Neural cell (in vitro differentiated cells): ENCODE measurements at regions not wholly inside any gene's neighbourhood (a gene's known extent, or its start where the extent isn't known, plus 50 kb on each side); places are given as distances from the start of the nearest gene placed in this dataset.

Source experiments
- H2AFZ ChIP-seq: fragments of 200-600, 300-800 bp; sonication (generic), shearing (Covaris generic); 2 replicates; pipeline ENCODE4 v1.6.0; 2014; ENCODE audit warnings: low read depth, mild to moderate bottlenecking, antibody characterized with exemption, low read length, moderate library complexity
- H3F3A ChIP-seq: fragments of 200-600 bp; shearing (Covaris generic); 2 replicates; pipeline ENCODE4 v1.6.1; 2016; ENCODE audit warnings: mild to moderate bottlenecking, moderate library complexity, mixed read lengths, antibody characterized with exemption, low read length; ENCODE audit not compliant: insufficient read depth, poor library complexity, severe bottlenecking
- H3K27ac ChIP-seq: fragments of 200-600, 300-800 bp; sonication (generic), shearing (Covaris generic); 2 replicates; pipeline ENCODE4 v1.5.1; 2014; ENCODE audit warnings: mild to moderate bottlenecking, low read length, moderate library complexity
- H3K27me3 ChIP-seq: fragments of 300-800, 200-600 bp; sonication (generic), shearing (Covaris generic); 2 replicates; pipeline ENCODE4 v1.6.0; 2014; ENCODE audit warnings: mild to moderate bottlenecking, low read depth, low read length, moderate library complexity; ENCODE audit not compliant: insufficient read depth
- H3K36me3 ChIP-seq: fragments of 300-800, 200-600 bp; sonication (generic), shearing (Covaris generic); 2 replicates; pipeline ENCODE4 v1.5.1; 2014; ENCODE audit warnings: mild to moderate bottlenecking, antibody characterized with exemption, low read length, moderate library complexity; ENCODE audit not compliant: insufficient read depth
- H3K4me2 ChIP-seq: fragments of 300-800, 200-600 bp; sonication (generic), shearing (Covaris generic); 2 replicates; pipeline ENCODE4 v1.6.0; 2014; ENCODE audit warnings: mild to moderate bottlenecking, low read length
- H3K4me3 ChIP-seq: fragments of 300-800, 200-600 bp; sonication (generic), shearing (Covaris generic); 2 replicates; pipeline ENCODE4 v1.5.1; 2014; ENCODE audit warnings: mild to moderate bottlenecking, low read length, moderate library complexity
- H3K79me2 ChIP-seq: fragments of 200-600 bp; shearing (Covaris generic); replicated peaks from 2 replicates; pipeline ENCODE4 v1.6.0; 2014; ENCODE audit warnings: mild to moderate bottlenecking, low read length, moderate library complexity; ENCODE audit not compliant: insufficient read depth
- H3K9ac ChIP-seq: fragments of 300-800, 200-600 bp; sonication (generic), shearing (Covaris generic); 2 replicates; pipeline ENCODE4 v1.6.1; 2016; ENCODE audit warnings: mild to moderate bottlenecking, low read length, mixed read lengths
- H3K9me2 ChIP-seq: fragments of 200-600 bp; shearing (Covaris generic); 2 replicates; pipeline ENCODE4 v1.6.1; 2016; ENCODE audit warnings: mild to moderate bottlenecking, low read length, mixed read lengths; ENCODE audit not compliant: insufficient read depth
- H3K9me3 ChIP-seq: fragments of 200-600, 300-800 bp; sonication (generic), shearing (Covaris generic); 2 replicates; pipeline ENCODE4 v1.6.1; 2016; ENCODE audit warnings: mild to moderate bottlenecking, mixed run types, low read length, moderate library complexity, mixed read lengths
- H4K20me1 ChIP-seq: fragments of 200-600 bp; shearing (Covaris generic); 2 replicates; pipeline ENCODE4 v1.6.1; 2016; ENCODE audit warnings: mild to moderate bottlenecking, mixed run types; ENCODE audit not compliant: insufficient read depth
- EP300 ChIP-seq: fragments of 450-650 bp; conservative IDR thresholded peaks from 2 replicates; pipeline ENCODE4 v1.6.1; 2014; ENCODE audit warnings: antibody characterized with exemption, mild to moderate bottlenecking, moderate library complexity; ENCODE audit not compliant: poor library complexity, severe bottlenecking
- EZH2 ChIP-seq: fragments of 200-600, 300-800 bp; shearing (Covaris generic), sonication (generic); IDR thresholded peaks from 2 replicates; pipeline ENCODE4 v1.6.1; 2014; ENCODE audit warnings: antibody characterized with exemption, low read length, borderline replicate concordance, mild to moderate bottlenecking; ENCODE audit not compliant: insufficient read depth, poor library complexity, severe bottlenecking
- MXI1 ChIP-seq: fragments of 450-650 bp; conservative IDR thresholded peaks from 2 replicates; pipeline ENCODE4 v1.6.1; 2014; ENCODE audit warnings: antibody characterized with exemption, mild to moderate bottlenecking; ENCODE audit not compliant: poor library complexity, severe bottlenecking
- POLR2AphosphoS5 ChIP-seq: IDR thresholded peaks from 2 replicates; pipeline ENCODE4 v1.6.1; 2012
- RAD21 ChIP-seq: fragments of 450-650 bp; conservative IDR thresholded peaks from 2 replicates; pipeline ENCODE4 v1.6.1; 2014; ENCODE audit warnings: antibody characterized with exemption, mild to moderate bottlenecking, moderate library complexity
- SMC3 ChIP-seq: fragments of 450-650 bp; conservative IDR thresholded peaks from 2 replicates; pipeline ENCODE4 v1.6.1; 2014; ENCODE audit warnings: antibody characterized with exemption, mild to moderate bottlenecking, moderate library complexity; ENCODE audit not compliant: poor library complexity
- TAF1 ChIP-seq: IDR thresholded peaks from 2 replicates; pipeline ENCODE4 v1.6.1; 2012; ENCODE audit warnings: low read depth
- TF ChIP-seq, protein P1 (sequence below): IDR thresholded peaks from 2 replicates; pipeline ENCODE4 v1.6.1; 2012; ENCODE audit warnings: borderline replicate concordance
- TF ChIP-seq, protein P2 (sequence below): fragments of 450-650 bp; IDR thresholded peaks from 2 replicates; pipeline ENCODE4 v1.5.1; 2014; ENCODE audit warnings: antibody characterized with exemption, mild to moderate bottlenecking, moderate library complexity; ENCODE audit not compliant: poor library complexity, severe bottlenecking

DNA sequence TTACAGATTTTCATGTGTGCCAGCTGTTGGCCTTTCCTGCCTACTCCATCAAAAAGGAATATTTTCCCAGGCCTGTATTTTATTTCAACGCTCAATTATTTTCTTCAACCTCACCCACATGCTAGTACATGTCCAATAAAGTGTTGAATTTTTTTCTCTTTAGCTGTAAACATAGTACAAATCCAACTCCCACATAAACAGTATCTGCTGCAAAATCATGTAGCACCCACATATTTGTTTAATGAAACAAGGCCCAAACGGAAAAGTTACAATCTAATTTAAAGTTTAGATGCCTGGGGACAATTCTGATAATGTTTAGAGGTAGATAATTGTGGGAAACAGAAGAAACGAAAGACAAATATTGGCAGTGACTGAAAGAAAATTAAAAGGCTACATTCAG is 275.4 kb upstream of the ACVR2A start:
- Histone ChIP-seq H3K27me3 (no peaks in the 10 kb centered on the region), H3K9me3 (no peaks in the 10 kb centered on the region), H3K4me3 (no peak overlapping the region), H3K79me2 (no peaks in the 10 kb centered on the region), H4K20me1 (no peaks in the 10 kb centered on the region), H3K9ac (no peak overlapping the region), H3F3A (no peaks in the 10 kb centered on the region), H3K9me2 (no peaks in the 10 kb centered on the region), H3K36me3 (no peaks in the 10 kb centered on the region), H2AFZ (no peak overlapping the region), H3K27ac (no peak overlapping the region), H3K4me2 (no peak overlapping the region)
- TF ChIP-seq EP300 (no peak), RAD21 (no peak), EZH2 (no peak), TAF1 (no peak), POLR2AphosphoS5 (no peak), MXI1 (no peak), SMC3 (no peak)
- TF ChIP-seq, protein P1, sequence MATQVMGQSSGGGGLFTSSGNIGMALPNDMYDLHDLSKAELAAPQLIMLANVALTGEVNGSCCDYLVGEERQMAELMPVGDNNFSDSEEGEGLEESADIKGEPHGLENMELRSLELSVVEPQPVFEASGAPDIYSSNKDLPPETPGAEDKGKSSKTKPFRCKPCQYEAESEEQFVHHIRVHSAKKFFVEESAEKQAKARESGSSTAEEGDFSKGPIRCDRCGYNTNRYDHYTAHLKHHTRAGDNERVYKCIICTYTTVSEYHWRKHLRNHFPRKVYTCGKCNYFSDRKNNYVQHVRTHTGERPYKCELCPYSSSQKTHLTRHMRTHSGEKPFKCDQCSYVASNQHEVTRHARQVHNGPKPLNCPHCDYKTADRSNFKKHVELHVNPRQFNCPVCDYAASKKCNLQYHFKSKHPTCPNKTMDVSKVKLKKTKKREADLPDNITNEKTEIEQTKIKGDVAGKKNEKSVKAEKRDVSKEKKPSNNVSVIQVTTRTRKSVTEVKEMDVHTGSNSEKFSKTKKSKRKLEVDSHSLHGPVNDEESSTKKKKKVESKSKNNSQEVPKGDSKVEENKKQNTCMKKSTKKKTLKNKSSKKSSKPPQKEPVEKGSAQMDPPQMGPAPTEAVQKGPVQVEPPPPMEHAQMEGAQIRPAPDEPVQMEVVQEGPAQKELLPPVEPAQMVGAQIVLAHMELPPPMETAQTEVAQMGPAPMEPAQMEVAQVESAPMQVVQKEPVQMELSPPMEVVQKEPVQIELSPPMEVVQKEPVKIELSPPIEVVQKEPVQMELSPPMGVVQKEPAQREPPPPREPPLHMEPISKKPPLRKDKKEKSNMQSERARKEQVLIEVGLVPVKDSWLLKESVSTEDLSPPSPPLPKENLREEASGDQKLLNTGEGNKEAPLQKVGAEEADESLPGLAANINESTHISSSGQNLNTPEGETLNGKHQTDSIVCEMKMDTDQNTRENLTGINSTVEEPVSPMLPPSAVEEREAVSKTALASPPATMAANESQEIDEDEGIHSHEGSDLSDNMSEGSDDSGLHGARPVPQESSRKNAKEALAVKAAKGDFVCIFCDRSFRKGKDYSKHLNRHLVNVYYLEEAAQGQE: no peak
- TF ChIP-seq, protein P2, sequence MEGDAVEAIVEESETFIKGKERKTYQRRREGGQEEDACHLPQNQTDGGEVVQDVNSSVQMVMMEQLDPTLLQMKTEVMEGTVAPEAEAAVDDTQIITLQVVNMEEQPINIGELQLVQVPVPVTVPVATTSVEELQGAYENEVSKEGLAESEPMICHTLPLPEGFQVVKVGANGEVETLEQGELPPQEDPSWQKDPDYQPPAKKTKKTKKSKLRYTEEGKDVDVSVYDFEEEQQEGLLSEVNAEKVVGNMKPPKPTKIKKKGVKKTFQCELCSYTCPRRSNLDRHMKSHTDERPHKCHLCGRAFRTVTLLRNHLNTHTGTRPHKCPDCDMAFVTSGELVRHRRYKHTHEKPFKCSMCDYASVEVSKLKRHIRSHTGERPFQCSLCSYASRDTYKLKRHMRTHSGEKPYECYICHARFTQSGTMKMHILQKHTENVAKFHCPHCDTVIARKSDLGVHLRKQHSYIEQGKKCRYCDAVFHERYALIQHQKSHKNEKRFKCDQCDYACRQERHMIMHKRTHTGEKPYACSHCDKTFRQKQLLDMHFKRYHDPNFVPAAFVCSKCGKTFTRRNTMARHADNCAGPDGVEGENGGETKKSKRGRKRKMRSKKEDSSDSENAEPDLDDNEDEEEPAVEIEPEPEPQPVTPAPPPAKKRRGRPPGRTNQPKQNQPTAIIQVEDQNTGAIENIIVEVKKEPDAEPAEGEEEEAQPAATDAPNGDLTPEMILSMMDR: no peak

DNA sequence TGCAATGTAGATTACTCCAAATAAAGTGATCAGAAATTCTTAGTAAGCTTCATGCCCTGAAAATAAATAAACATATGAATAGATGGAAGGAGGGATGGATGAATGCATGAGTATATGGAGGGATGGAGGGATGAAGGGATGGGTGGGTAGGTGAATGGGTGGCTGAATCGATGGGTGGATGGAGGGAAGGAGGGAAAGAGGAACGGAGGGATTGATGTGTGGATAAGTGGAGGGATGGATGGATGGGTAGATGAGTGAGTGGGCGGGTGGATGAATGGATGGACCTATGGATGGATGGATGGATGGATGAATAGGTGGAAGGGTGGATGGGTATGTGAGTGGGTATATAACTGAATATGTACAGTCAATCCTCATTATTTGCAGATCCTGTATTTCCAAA is 276.7 kb upstream of the ACVR2A start:
- H3K9me2 ChIP-seq: no peaks in the 10 kb centered on the region
- no peak overlapping the region for H3K27ac ChIP-seq
- no peak overlapping the region for H3K9ac ChIP-seq
- no peaks in the 10 kb centered on the region for H3K79me2 ChIP-seq
- H3K9me3 ChIP-seq: no peaks in the 10 kb centered on the region
- no peaks in the 10 kb centered on the region for H3F3A ChIP-seq
- no peaks in the 10 kb centered on the region for H3K27me3 ChIP-seq
- no peak overlapping the region for H2AFZ ChIP-seq
- H4K20me1 ChIP-seq: no peaks in the 10 kb centered on the region
- H3K4me2 ChIP-seq: no peak overlapping the region
- H3K36me3 ChIP-seq: no peaks in the 10 kb centered on the region
- TF ChIP-seq TAF1 (no peak), POLR2AphosphoS5 (no peak), SMC3 (no peak), MXI1 (no peak), EP300 (no peak), RAD21 (no peak), EZH2 (no peak)
- TF ChIP-seq, protein P1: no peak
- TF ChIP-seq, protein P2: no peak
- no peak overlapping the region for H3K4me3 ChIP-seq
